Fibroblast of skin of right quadriceps (primary cell): ENCODE measurements at regions not wholly inside any gene's neighbourhood (a gene's known extent, or its start where the extent isn't known, plus 50 kb on each side); places are given as distances from the start of the nearest gene placed in this dataset.
"Not testable (repeated sequence)": the region's sequence is repeated elsewhere in the genome, so short reads cannot be mapped to it uniquely, and the experiment has no call there.

Experiments
- DNase-seq: peaks from one replicate; pipeline ENCODE4 v3.0.0-alpha.2; 2013

- DNase-seq, result no peak
Observed at GRCh38 chr5:51559921-51560658, 176.8 kb downstream of the ISL1 start.

DNA sequence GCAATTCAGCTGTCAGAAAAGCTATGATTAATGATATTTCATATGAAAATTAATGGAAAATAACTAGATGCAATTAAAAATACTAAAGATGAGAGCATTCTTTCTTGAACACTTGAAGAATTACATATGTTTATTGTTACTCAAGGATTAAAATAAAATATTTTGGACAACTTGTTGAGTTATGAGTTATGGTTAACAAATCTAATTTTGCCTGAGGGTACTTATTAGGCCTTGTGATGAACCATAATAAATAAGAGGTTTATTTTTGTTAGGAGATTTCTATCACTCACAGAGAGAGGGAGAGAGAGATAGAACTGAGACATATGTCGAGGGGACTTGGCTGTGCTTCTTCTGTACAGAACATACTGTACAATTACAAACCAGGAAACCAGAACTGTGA, 183.7 kb downstream of the ISL1 start:
- no peak for DNase-seq

DNA sequence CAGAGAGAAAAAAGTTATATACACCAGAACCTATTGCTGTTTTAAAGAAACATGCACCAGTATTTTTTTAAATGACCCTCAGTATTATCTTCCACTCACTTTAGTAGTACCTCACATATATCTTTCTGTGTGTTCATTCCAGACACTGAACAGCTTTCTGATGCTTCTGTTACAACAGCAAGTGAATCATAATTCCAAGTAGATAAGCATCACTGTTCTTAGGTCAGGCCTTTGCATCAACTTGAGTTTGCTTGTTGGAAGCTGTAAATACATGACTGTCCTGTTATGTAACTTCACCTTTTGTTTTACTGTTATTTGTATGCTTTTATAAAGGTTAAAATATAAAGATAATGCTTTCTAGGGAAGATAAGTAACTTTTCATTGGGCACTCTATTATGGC, 184.4 kb downstream of the ISL1 start:
- DNase-seq, result no peak

DNA sequence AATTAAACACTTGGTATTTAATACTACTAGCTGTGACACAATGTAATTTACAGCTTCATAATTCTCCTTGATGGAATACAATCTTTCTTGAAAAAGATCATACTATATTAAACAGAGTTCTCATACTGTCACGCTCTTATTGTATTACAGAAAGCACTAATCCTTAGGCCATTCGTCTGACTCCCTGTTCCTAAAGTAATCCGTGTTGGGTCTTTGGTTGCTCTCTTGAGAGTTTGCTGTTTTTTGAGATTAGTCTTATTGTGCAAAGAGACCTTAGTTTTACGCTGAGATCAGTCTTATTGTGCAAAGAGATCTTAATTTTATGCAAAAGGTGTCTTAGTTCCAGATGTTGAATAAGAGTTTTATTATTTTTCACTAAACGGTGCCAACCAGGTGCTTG, 190.6 kb downstream of the ISL1 start:
- DNase-seq, result no peak

DNA sequence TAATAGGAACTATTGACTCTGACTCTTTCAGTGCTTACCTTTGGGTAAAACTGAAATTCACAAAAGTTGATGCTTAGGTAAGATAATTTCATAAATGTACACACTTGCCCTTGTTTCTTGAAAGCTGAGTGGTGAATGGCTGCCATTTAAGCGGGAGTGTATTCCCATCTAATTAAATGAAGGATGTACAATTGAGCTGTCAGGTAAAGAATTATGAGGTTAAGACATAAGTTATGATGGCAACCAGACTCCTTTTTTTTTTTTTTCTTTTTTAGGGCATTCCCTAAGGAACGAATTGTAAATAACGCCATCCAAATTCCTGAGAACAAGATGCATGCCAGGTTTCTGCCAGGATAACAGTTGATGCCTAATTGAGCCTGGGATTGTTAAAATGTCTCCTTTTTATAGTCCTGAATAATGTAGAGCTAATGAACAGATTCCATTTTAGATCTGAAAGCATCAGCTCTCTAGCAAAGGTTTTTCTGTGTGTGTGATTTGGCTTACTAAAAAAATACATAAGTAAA, 199.7 kb downstream of the ISL1 start:
- DNase-seq, result no peak

GRCh38 chr5:51598026-51598425, 214.8 kb downstream of the ISL1 start:
- DNase-seq, result no peak

- no peak for DNase-seq
Observed at GRCh38 chr5:51599587-51599986, 216.3 kb downstream of the ISL1 start.

GRCh38 chr5:51604324-51604723, 221.1 kb downstream of the ISL1 start:
- DNase-seq, result no peak

DNA sequence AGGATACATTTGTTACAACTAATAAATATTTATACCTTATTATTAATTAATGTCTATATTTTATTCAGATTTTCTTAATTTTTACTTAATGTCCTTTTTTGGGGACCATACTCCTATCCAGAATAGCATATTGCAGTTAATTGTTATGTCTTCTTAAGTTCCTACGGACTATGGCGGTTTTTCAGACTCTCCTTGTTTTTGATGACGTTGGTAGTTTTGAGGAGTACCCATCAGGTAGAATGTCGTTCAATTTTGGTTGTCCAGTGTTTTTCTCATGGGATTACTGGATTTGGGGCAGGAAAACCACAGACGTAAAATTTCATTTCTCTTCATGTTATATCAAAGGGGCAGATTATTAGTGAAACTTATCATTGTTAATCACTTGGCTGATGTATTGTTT, 223.7 kb downstream of the ISL1 start:
- no peak for DNase-seq

DNA sequence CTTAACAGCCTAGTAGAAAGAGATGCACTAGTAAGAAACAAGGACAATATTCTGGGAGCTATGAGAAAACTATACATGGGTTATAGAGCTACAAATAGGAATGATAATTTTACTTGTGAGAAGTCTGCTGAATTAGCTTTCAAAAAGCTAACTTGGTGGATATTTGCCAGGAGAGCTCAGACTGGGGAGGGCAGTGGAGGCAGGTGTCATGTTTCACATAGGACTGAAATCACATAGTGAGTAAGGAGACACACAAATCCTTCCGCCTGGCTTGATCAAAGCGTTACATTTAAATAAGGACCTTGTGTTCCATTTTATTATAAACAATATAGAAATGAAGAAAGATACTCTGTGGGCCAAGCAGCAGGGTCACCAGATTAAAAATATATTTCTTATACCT, 235.0 kb downstream of the ISL1 start:
- no peak for DNase-seq

- no peak for DNase-seq
Observed at GRCh38 chr5:51621156-51621555, 237.9 kb downstream of the ISL1 start.

- DNase-seq, result no peak
Observed at GRCh38 chr5:51622161-51622790, 239.0 kb downstream of the ISL1 start.

- DNase-seq, result no peak
Observed at GRCh38 chr5:51625224-51625968, 242.1 kb downstream of the ISL1 start.

GRCh38 chr5:51632027-51632426, 248.8 kb downstream of the ISL1 start:
- DNase-seq, result no peak

DNA sequence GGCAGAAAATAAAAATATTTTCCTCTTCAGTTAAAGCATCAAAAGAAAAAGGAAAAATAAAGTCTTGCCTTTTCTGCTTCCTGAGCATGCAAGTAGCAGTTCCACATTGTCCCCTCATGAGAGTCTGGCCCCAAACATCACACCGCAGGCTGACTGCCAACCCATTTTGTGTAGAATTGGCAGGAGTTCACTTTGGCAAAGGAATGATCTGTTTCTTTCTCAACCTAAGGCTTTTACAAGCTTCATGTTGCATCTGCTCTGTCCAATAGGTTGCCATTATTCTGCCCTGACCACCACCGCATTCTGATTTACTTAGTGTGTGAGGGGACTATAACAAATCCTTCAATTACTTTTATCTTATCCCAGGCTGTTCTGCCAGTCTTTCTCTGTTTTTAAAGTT, 249.5 kb downstream of the ISL1 start:
- no peak for DNase-seq

DNA sequence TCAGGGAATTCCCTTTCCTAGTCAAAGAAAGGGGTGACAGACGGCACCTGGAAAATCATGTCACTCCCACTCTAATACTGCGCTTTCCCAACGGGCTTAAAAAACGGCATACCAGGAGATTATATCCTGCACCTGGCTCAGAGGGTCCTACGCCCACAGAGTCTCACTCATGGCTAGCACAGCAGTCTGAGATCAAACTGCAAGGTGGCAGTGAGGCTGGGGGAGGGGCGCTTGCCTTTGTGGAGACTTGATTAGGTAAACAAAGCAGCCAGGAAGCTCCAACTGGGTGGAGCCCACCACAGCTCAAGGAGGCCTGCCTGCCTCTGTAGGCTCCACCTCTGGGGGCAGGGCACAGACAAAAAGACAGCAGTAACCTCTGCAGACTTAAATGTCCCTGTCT, 253.7 kb downstream of the ISL1 start:
- not testable (repeated sequence) for DNase-seq

- no peak for DNase-seq
Observed at GRCh38 chr5:51644976-51645375, 261.7 kb downstream of the ISL1 start.

GRCh38 chr5:51646482-51646881, 263.2 kb downstream of the ISL1 start:
- DNase-seq, result no peak

GRCh38 chr5:51650824-51651223, 267.6 kb downstream of the ISL1 start:
- DNase-seq, result no peak

DNA sequence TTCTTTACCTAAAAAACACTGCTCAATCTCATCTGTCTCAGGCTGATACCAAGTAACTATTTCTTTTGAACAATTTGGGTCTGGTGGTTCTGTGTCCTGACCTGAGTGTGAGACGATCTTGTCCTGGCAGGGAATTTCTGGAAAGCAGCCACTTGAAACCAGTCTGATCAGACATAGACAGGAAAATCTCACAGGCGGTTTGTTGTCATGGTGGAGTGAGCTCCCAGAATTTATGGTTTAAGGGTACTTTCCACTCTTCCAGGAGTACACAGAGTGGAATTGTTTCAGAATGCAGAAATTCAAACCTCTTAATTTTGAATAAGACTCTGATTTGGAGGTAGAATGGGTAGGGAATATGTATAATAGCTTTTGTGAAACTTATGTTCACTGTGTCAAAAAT, 268.2 kb downstream of the ISL1 start:
- no peak for DNase-seq

DNA sequence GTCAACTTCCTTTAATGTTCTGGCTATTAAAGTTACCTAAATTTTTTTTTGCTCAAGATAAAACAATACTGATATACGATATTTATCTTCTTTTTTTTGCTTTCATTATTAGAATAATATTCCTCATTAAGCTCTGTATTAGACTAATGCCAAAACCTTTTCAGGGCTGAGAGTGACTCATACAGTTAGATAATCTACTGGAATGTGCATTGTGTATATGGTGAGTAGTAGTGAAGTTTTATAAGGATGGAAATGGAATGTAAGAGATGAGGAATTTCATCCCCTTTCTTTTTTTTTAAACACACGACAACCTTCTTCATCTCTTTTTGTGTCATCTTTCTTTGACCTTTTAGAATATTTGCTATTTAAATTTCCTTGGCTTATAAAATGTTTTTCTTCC, 268.6 kb downstream of the ISL1 start:
- DNase-seq, result no peak

- DNase-seq, result no peak
Observed at GRCh38 chr5:51652980-51653379, 269.7 kb downstream of the ISL1 start.

GRCh38 chr5:51657340-51658240, 274.3 kb downstream of the ISL1 start:
- no peak for DNase-seq
